ENCODE measurements at regions not wholly inside any gene's neighbourhood (a gene's known extent, or its start where the extent isn't known, plus 50 kb on each side); places are given as distances from the start of the nearest gene placed in this dataset.

- intact Hi-C loops (cut with micrococcal nuclease) = no loop called here
- Histone ChIP-seq H3K36me3 (ENCODE audit: control insufficient read depth, insufficient read depth, low read length) (no peaks in the 10 kb centered on the region), H3K4me1 (ENCODE audit: control insufficient read depth, insufficient read depth, low read length) (peaks cover 16% of the 10 kb centered on the region), H3K9me3 (ENCODE audit: control insufficient read depth, insufficient read depth, low read length) (no peaks in the 10 kb centered on the region), H3K27me3 (ENCODE audit: control insufficient read depth, insufficient read depth, low read length) (no peaks in the 10 kb centered on the region), H3K4me3 (ENCODE audit: low read length) (no peak overlapping the region), H3K27ac (ENCODE audit: low read length) (no peak overlapping the region)
- H3K36me3 Mint-ChIP-seq = no peaks in the 10 kb centered on the region
- TF ChIP-seq, protein P1, sequence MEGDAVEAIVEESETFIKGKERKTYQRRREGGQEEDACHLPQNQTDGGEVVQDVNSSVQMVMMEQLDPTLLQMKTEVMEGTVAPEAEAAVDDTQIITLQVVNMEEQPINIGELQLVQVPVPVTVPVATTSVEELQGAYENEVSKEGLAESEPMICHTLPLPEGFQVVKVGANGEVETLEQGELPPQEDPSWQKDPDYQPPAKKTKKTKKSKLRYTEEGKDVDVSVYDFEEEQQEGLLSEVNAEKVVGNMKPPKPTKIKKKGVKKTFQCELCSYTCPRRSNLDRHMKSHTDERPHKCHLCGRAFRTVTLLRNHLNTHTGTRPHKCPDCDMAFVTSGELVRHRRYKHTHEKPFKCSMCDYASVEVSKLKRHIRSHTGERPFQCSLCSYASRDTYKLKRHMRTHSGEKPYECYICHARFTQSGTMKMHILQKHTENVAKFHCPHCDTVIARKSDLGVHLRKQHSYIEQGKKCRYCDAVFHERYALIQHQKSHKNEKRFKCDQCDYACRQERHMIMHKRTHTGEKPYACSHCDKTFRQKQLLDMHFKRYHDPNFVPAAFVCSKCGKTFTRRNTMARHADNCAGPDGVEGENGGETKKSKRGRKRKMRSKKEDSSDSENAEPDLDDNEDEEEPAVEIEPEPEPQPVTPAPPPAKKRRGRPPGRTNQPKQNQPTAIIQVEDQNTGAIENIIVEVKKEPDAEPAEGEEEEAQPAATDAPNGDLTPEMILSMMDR (IDR thresholded peaks at IDR 0.05) = no peak
- H3K27me3 Mint-ChIP-seq (ENCODE audit: low read depth in 2 of 2) = no peaks in the 10 kb centered on the region
- peaks cover 15 to 17% of the 10 kb centered on the region in 2 donors for H3K4me1 Mint-ChIP-seq
- DNase-seq (no peak), ATAC-seq (no peak)
- no peaks in the 10 kb centered on the region for H3K9me3 Mint-ChIP-seq
- 51% methylated on average over 5 of the region's 6 CpGs for WGBS (ENCODE audit: insufficient coverage)
- H3K4me3 Mint-ChIP-seq = no peak overlapping the region
- no peak overlapping the region for H3K27ac Mint-ChIP-seq
These were observed 357.4 kb downstream of the SHQ1 start for GRCh38 chr3:72490688-72491435.

- Mint-ChIP-seq H3K4me3 (no peak overlapping the region), H3K27ac (no peak overlapping the region), H3K36me3 (no peaks in the 10 kb centered on the region), H3K27me3 (ENCODE audit: low read depth in 2 of 2) (no peaks in the 10 kb centered on the region), H3K4me1 (peaks cover 15 to 17% of the 10 kb centered on the region in 2 donors), H3K9me3 (no peaks in the 10 kb centered on the region)
- Histone ChIP-seq H3K36me3 (ENCODE audit: control insufficient read depth, insufficient read depth, low read length) (no peaks in the 10 kb centered on the region), H3K9me3 (ENCODE audit: control insufficient read depth, insufficient read depth, low read length) (no peaks in the 10 kb centered on the region), H3K27ac (ENCODE audit: low read length) (no peak overlapping the region), H3K4me3 (ENCODE audit: low read length) (no peak overlapping the region), H3K27me3 (ENCODE audit: control insufficient read depth, insufficient read depth, low read length) (no peaks in the 10 kb centered on the region), H3K4me1 (ENCODE audit: control insufficient read depth, insufficient read depth, low read length) (peaks cover 16% of the 10 kb centered on the region)
- TF ChIP-seq, protein P1 (IDR thresholded peaks at IDR 0.05) = no peak
- intact Hi-C loops (cut with micrococcal nuclease) = no loop called here
- ATAC-seq (no peak), DNase-seq (no peak)
- 92% methylated on average over 6 of the region's 7 CpGs for WGBS (ENCODE audit: insufficient coverage)
These were observed 358.3 kb downstream of the SHQ1 start for GRCh38 chr3:72489901-72490300.

- Mint-ChIP-seq H3K9me3 (no peaks in the 10 kb centered on the region), H3K36me3 (no peaks in the 10 kb centered on the region), H3K27me3 (ENCODE audit: low read depth in 2 of 2) (no peaks in the 10 kb centered on the region), H3K4me3 (no peak overlapping the region), H3K27ac (no peak overlapping the region), H3K4me1 (peaks cover 15 to 17% of the 10 kb centered on the region in 2 donors)
- TF ChIP-seq, protein P1 (IDR thresholded peaks at IDR 0.05) = no peak
- DNase-seq (no peak), ATAC-seq (no peak)
- no peaks in the 10 kb centered on the region for H3K9me3 ChIP-seq (ENCODE audit: control insufficient read depth, insufficient read depth, low read length)
- intact Hi-C loops (cut with micrococcal nuclease) = no loop called here
- H3K4me3 ChIP-seq (ENCODE audit: low read length) = no peak overlapping the region
- H3K36me3 ChIP-seq (ENCODE audit: control insufficient read depth, insufficient read depth, low read length) = no peaks in the 10 kb centered on the region
- 94% methylated on average over 5 of the region's 5 CpGs for WGBS (ENCODE audit: insufficient coverage)
- H3K4me1 ChIP-seq (ENCODE audit: control insufficient read depth, insufficient read depth, low read length) = peaks cover 16% of the 10 kb centered on the region
- no peak overlapping the region for H3K27ac ChIP-seq (ENCODE audit: low read length)
- no peaks in the 10 kb centered on the region for H3K27me3 ChIP-seq (ENCODE audit: control insufficient read depth, insufficient read depth, low read length)
These were observed 359.6 kb downstream of the SHQ1 start for GRCh38 chr3:72488738-72489035.
